ENCODE measurements at regions not wholly inside any gene's neighbourhood (a gene's known extent, or its start where the extent isn't known, plus 50 kb on each side); places are given as distances from the start of the nearest gene placed in this dataset.

DNA sequence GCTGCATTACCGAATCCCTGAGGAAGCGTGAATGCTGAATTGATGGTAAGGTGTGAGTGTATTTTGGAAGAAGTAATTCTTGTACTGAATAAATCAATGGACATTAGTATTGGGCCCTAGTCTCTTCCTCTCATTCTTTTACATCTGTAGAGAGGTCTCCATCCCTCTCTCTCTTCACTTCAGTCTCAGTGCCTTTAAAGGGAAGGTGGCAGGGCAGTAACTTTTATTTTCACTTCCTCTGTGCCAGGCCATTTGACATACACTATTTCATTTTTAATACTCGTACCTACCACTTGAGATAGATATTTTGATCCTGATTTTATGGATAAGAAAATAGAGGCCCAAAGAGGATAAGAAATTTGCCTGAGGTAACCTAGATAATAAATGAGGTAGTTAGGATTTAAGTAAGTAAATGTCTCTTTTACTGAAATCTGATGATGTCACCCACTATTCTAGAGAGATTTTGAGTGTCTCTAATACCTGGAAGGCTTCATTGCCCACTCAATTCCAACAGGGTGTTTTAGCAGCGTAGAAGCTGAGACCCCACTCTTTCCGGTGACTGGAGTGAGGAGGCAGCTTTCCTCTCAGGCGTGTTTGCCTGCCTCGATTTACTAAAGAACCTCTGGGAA, 177.9 kb upstream of the PRICKLE1 start:
- Histone ChIP-seq H2AFZ (ENCODE audit: low read depth, low read length) (no peak overlapping the region), H3K79me2 (ENCODE audit: control insufficient read depth, insufficient read depth, low read length) (no peaks in the 10 kb centered on the region), H3K4me3 (replicated peaks in 1 of 3; ENCODE audit: insufficient read depth in 1 of 3, low read depth in 1 of 3, low read length in 3 of 3) (no peak overlapping the region), H3K36me3 (ENCODE audit: control insufficient read depth in 2 of 2, extremely low read depth in 1 of 2, insufficient read depth in 2 of 2, low read length in 2 of 2) (no peaks in the 10 kb centered on the region), H3K27me3 (ENCODE audit: control insufficient read depth in 2 of 2, insufficient read depth in 2 of 2, low read length in 2 of 2) (no peaks in the 10 kb centered on the region), H3K4me2 (ENCODE audit: insufficient read depth, low read length) (no peak overlapping the region), H4K20me1 (replicated peaks; ENCODE audit: control insufficient read depth, extremely low read depth, insufficient read depth, low read length) (no peaks in the 10 kb centered on the region), H3K9ac (replicated peaks; ENCODE audit: extremely low read depth, insufficient read depth, low read length) (no peak overlapping the region), H3K9me1 (replicated peaks; ENCODE audit: control insufficient read depth, extremely low read depth, insufficient read depth, low read length) (no peaks in the 10 kb centered on the region), H3K27ac (ENCODE audit: insufficient read depth, low read depth, low read length) (no peak overlapping the region), H3K4me1 (ENCODE audit: control insufficient read depth, extremely low read depth, insufficient read depth, low read length) (peaks cover 12% of the 10 kb centered on the region), H3K9me3 (replicated peaks; ENCODE audit: control insufficient read depth, insufficient read depth, low read length) (no peaks in the 10 kb centered on the region)
- DNase-seq (ENCODE audit: low read depth, low spot score) (no peak), FAIRE-seq (no peak)
- TF ChIP-seq GATA2 (IDR thresholded peaks at IDR 0.05; ENCODE audit: insufficient read depth, insufficient read length, low read depth, low read length) (no peak), FOS (IDR thresholded peaks at IDR 0.05; ENCODE audit: borderline replicate concordance, insufficient read depth, low read length) (no peak), MYC (IDR thresholded peaks at IDR 0.05; ENCODE audit: low read depth, low read length) (no peak)
- intact Hi-C loops (cut with micrococcal nuclease), result no loop called here
- ChIA-PET CTCF (no interaction called here), POLR2A (no interaction called here)
- dilution Hi-C loops (cut with MboI; ENCODE audit: extremely low pct_ligation_motif_present, low sequenced_read_pairs), result no loop called here
- no TSS peak for BruUV-seq (replicated peaks)

GRCh38 chr12:42766754-42767153, 177.2 kb upstream of the PRICKLE1 start:
- H3K4me1 ChIP-seq (ENCODE audit: control insufficient read depth, extremely low read depth, insufficient read depth, low read length), result peaks cover 12% of the 10 kb centered on the region
- TF ChIP-seq POLR2AphosphoS5 (IDR thresholded peaks at IDR 0.05; ENCODE audit: insufficient read depth, low read depth, low read length), result no peak
- no peak for TF ChIP-seq EZH2 (IDR thresholded peaks at IDR 0.05; ENCODE audit: borderline replicate concordance, low read depth, low read length, severe bottlenecking)
- no peak for TF ChIP-seq MYC (IDR thresholded peaks at IDR 0.05; ENCODE audit: low read depth, low read length)
- TF ChIP-seq CTCF (IDR thresholded peaks at IDR 0.05; ENCODE audit: extremely low read depth in 1 of 2, insufficient read depth in 1 of 2, low read depth in 1 of 2, low read length in 2 of 2), result no peak
- TF ChIP-seq POLR2A (IDR thresholded peaks at IDR 0.05; ENCODE audit: low read depth, low read length), result no peak
- TF ChIP-seq FOS (IDR thresholded peaks at IDR 0.05; ENCODE audit: borderline replicate concordance, insufficient read depth, low read length), result no peak
- no peak for TF ChIP-seq GATA2 (IDR thresholded peaks at IDR 0.05; ENCODE audit: insufficient read depth, insufficient read length, low read depth, low read length)
- TF ChIP-seq, protein P1, sequence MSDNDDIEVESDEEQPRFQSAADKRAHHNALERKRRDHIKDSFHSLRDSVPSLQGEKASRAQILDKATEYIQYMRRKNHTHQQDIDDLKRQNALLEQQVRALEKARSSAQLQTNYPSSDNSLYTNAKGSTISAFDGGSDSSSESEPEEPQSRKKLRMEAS (IDR thresholded peaks at IDR 0.05; ENCODE audit: insufficient read depth, insufficient read length), result no peak
- no peak for TF ChIP-seq JUN (IDR thresholded peaks at IDR 0.05; ENCODE audit: borderline replicate concordance, insufficient read depth, insufficient read length, low read depth)
- ChIA-PET POLR2A (no interaction called here), CTCF (no interaction called here)
- H3K9me3 ChIP-seq (replicated peaks; ENCODE audit: control insufficient read depth, insufficient read depth, low read length), result no peaks in the 10 kb centered on the region
- H4K20me1 ChIP-seq (replicated peaks; ENCODE audit: control insufficient read depth, extremely low read depth, insufficient read depth, low read length), result no peaks in the 10 kb centered on the region
- H3K36me3 ChIP-seq (ENCODE audit: control insufficient read depth in 2 of 2, extremely low read depth in 1 of 2, insufficient read depth in 2 of 2, low read length in 2 of 2), result no peaks in the 10 kb centered on the region
- no peak overlapping the region for H3K27ac ChIP-seq (ENCODE audit: insufficient read depth, low read depth, low read length)
- no TSS peak for BruUV-seq (replicated peaks)
- H3K4me3 ChIP-seq (replicated peaks in 1 of 3; ENCODE audit: insufficient read depth in 1 of 3, low read depth in 1 of 3, low read length in 3 of 3), result no peak overlapping the region
- intact Hi-C loops (cut with micrococcal nuclease), result no loop called here
- H3K9me1 ChIP-seq (replicated peaks; ENCODE audit: control insufficient read depth, extremely low read depth, insufficient read depth, low read length), result no peaks in the 10 kb centered on the region
- no peak for FAIRE-seq
- no peak overlapping the region for H3K9ac ChIP-seq (replicated peaks; ENCODE audit: extremely low read depth, insufficient read depth, low read length)
- no peak overlapping the region for H2AFZ ChIP-seq (ENCODE audit: low read depth, low read length)
- DNase-seq (ENCODE audit: low read depth, low spot score), result no peak
- no peaks in the 10 kb centered on the region for H3K79me2 ChIP-seq (ENCODE audit: control insufficient read depth, insufficient read depth, low read length)
- no peaks in the 10 kb centered on the region for H3K27me3 ChIP-seq (ENCODE audit: control insufficient read depth in 2 of 2, insufficient read depth in 2 of 2, low read length in 2 of 2)
- no peak overlapping the region for H3K4me2 ChIP-seq (ENCODE audit: insufficient read depth, low read length)
- dilution Hi-C loops (cut with MboI; ENCODE audit: extremely low pct_ligation_motif_present, low sequenced_read_pairs), result no loop called here

Data from endothelial cell of umbilical vein (primary cell).